ENCODE measurements at regions not wholly inside any gene's neighbourhood (a gene's known extent, or its start where the extent isn't known, plus 50 kb on each side); places are given as distances from the start of the nearest gene placed in this dataset.
"Not testable (repeated sequence)": the region's sequence is repeated elsewhere in the genome, so short reads cannot be mapped to it uniquely, and the experiment has no call there.

DNA sequence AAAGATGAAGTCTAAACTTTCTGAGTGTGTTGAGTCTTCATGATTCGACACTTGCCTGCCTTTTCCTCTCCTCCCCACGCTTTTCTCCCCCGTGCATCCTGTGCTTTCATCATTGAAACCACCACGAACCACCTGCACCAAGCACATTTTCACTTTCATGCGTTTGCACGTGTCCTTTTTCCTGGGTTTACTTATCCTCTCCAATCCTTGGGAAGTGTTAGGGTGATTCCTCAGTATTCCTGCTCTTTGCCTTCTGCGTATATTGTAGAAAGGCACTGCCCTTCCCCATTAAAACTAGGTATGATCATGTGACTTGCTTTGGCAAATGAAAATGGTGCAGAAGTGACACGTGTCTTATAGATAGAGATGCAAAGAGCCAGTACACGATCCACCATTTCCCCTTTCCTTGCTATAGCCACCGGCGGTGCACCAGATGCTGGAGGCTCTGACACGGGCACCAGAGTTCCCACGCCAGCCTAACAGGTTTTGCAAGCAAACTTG, 106.6 kb downstream of the BRMS1L start:
- DNase-seq, result no peak

DNA sequence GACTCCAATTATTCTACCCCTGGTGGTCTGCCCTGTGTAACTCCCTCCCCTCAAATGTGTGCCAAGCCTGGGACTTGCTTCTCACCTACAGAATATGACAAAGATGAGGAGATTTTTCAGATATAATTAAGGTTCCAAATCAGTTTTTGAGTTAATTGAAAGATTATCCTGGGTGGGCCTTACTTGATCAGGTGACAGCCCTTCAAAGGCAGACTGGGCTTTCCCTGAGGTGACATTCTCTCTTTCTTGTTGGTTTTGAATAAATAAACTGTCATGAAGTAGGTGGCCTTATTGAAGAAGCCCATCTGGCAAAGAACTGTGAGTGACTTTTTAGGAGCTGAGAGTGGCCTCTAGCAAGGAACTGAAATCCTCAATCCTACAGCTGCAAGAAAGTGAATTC, 106.0 kb downstream of the BRMS1L start:
- DNase-seq, result no peak

DNA sequence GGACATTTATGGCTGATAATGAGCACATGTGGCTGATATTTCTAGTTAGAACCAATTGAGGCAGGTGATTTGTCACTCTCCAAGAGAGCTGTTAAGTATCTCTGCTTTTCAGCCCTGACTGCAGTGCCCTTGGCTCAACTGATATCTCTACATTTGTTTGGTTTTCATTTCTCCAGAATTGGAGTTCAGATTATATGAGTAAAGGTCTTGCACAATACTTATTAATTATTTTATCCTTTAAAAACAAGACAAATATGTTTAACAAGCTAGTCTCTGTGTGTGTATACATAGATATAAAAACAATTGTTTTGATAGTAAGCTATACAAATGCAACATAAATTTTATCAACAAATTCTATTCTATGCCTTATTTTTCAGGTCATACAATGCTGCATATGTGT, 105.2 kb downstream of the BRMS1L start:
- DNase-seq, result no peak

DNA sequence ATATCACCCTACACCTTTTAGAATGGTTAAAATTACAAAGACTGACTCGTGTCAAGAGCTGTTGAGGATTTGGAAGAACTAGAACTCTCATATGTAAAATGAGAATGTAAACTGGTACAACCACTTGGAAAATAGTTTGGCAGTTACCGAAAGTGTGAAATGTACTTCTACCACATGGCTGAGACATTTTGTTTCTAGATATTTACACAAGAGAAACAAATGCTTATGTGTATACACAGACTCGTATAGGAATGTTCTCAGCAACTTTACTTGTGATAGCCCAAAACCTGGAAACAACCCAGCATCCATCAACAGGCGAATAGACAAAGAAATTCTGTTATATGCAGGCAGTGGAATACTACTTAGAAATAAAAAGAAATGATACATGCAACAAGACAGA, 103.0 kb downstream of the BRMS1L start:
- DNase-seq, result no peak

DNA sequence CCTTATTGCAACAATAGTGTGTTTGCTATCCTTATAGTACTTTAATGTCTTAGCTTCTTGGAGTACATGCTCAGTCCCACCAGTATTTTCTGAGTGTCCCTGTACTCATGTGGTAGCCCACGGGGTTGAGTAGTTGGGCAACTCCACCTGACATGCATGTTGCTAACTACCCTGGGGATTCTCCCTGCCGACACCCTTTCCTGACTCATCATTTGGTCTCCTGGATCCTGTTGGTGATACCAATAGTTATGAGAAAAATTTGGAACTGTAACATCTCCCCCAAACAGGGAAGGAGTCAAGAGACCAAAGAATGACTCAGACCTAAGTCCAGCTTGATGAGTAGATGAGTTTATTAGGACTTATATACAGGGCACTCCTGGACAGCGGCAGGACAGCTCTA, 101.6 kb downstream of the BRMS1L start:
- no peak for DNase-seq

DNA sequence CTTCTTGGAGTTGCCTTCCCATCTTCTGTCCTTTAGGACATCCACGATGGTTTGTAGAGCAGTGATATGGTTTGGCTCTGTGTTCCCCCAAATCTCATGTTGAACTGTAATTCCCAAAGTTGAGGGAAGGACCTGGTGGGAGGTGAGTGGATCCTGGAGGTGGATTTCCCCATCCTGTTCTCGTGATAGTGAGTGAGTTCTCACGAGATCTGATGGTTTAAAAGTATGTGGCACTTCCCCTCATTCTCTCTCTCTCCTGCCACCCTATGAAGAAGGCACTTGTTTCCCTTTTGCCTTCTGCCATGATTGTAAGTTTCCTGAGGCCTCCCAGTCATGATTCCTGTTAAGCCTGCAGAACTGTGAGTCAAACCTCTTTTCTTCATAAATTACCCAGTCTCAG, 99.2 kb downstream of the BRMS1L start:
- no peak for DNase-seq

DNA sequence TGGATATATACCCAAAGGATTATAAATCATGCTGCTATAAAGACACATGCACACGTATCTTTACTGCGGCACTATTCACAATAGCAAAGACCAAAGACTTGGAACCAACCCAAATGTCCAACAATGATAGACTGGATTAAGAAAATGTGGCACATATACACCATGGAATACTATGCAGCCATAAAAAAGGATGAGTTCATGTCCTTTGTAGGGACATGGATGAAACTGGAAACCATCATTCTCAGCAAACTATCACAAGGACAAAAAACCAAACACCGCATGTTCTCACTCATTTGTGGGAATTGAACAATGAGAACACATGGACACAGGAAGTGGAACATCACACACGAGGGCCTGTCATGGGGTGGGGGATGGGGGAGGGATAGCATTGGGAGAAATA, 96.5 kb downstream of the BRMS1L start:
- not testable (repeated sequence) for DNase-seq

DNA sequence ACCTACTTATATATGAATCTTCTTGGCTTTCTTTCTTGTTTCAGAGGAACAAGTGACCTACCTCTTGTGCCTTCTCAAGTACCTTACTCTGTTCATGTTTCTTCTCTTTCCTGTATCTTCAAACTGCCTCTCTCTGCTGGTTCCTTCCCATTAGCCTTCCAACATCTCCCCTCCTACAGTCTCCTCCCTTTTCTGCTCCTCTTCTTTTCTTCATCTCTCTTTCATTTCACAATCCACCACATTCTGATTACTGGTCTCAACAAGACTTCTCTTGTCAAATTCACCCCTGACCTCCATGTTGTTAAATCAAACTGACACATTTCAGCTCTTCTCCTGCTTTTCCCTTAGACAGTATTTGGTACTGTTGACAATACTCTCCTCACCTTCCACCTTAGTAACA, 95.6 kb downstream of the BRMS1L start:
- no peak for DNase-seq
